Stomach (tissue), 4 donors: ENCODE measurements at regions not wholly inside any gene's neighbourhood (a gene's known extent, or its start where the extent isn't known, plus 50 kb on each side); places are given as distances from the start of the nearest gene placed in this dataset.

Experiments
- EP300 ChIP-seq: sonication (generic); formaldehyde crosslinking; IDR thresholded peaks from one replicate; pipeline ENCODE4 v1.6.1; 2017; ENCODE audit warnings: antibody characterized with exemption
- POLR2A ChIP-seq, 4 donors: fragments of 450-650 bp; IDR thresholded peaks; one replicate each; pipeline ENCODE4 v1.6.1; 2016; ENCODE audit warnings: antibody characterized with exemption in 4 of 4, control low read depth in 2 of 4, mild to moderate bottlenecking in 1 of 4, moderate library complexity in 1 of 4
- POLR2AphosphoS5 ChIP-seq, 3 donors: sonication (generic); formaldehyde crosslinking; IDR thresholded peaks; one replicate each; pipeline ENCODE4 v1.6.1; 2016; ENCODE audit warnings: antibody characterized with exemption in 3 of 3
- TF ChIP-seq, protein P1 (sequence below), 7 experiments: fragments of 450-650 bp in 4 of 7; fragments of 200-600 bp in 3 of 7; sonication (generic) in 3 of 7; IDR thresholded peaks; one replicate each; pipeline ENCODE4 v1.5.1; 2016 to 2019; ENCODE audit warnings: antibody characterized with exemption in 7 of 7, control low read depth in 2 of 7, mild to moderate bottlenecking in 1 of 7

DNA sequence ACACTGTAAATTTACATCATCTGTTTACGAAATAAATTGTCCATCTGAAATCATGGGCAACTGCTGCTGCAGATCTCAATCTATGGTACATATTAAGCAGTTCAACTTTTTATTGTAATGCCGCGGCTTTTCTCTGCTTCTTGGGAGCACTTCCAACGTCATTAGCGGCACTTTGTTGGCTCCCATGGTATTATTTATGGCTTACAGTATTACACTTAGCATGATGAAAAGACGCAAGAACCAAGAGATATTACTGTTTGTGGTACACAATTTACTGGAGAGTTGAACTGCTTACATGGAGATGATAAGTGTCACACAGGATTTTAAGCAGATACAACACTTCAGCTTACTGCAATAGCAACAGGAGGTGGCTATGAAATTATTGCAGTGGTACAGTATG lies 442.1 kb downstream of the PCDH20 start:
- TF ChIP-seq, protein P1, sequence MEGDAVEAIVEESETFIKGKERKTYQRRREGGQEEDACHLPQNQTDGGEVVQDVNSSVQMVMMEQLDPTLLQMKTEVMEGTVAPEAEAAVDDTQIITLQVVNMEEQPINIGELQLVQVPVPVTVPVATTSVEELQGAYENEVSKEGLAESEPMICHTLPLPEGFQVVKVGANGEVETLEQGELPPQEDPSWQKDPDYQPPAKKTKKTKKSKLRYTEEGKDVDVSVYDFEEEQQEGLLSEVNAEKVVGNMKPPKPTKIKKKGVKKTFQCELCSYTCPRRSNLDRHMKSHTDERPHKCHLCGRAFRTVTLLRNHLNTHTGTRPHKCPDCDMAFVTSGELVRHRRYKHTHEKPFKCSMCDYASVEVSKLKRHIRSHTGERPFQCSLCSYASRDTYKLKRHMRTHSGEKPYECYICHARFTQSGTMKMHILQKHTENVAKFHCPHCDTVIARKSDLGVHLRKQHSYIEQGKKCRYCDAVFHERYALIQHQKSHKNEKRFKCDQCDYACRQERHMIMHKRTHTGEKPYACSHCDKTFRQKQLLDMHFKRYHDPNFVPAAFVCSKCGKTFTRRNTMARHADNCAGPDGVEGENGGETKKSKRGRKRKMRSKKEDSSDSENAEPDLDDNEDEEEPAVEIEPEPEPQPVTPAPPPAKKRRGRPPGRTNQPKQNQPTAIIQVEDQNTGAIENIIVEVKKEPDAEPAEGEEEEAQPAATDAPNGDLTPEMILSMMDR (IDR thresholded peaks at IDR 0.05) = no peak
- TF ChIP-seq POLR2A (IDR thresholded peaks at IDR 0.05) (no peak), EP300 (no peak), POLR2AphosphoS5 (IDR thresholded peaks at IDR 0.05) (no peak)
